ENCODE measurements at regions not wholly inside any gene's neighbourhood (a gene's known extent, or its start where the extent isn't known, plus 50 kb on each side); places are given as distances from the start of the nearest gene placed in this dataset.

DNA sequence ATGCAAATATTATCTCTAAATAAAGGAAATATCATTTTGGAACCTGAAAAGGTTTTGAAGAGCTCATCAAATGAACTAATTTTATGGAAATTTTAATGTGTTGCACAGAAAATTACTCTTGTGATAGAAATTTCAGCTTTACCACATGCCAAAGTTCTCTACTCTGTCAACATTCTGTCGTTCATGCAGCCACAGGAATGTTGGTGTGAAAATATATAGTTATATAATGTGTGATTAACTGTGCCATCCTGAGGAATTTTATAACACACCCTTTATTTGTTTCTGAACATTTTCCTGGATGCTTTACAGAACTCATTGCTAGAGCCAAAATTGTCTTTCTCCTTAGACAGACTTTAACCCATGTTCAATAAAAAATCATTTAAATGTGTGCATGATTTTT, 202.5 kb upstream of the SLC8A1 start:
- TF ChIP-seq CTCF (conservative IDR thresholded peaks at IDR 0.05), result no peak
- no peak for TF ChIP-seq EZH2 (IDR thresholded peaks at IDR 0.05; ENCODE audit: low read depth)

Measured in PC-9 (cell line).